T-cell (primary cell): ENCODE measurements at regions not wholly inside any gene's neighbourhood (a gene's known extent, or its start where the extent isn't known, plus 50 kb on each side); places are given as distances from the start of the nearest gene placed in this dataset.

Experiments
- ATAC-seq, 4 experiments: fragments of 200-7000 bp in 3 of 4; fragments of 150-1000 bp in 1 of 4; cut with Tn5 transposase; replicated peaks in 1 of 4; 1 replicate in 3 of 4; 2 replicates in 1 of 4; pipeline ENCODE4 v1.10.0; 2021; ENCODE audit warnings: moderate library complexity in 3 of 4, mild to moderate bottlenecking in 2 of 4, moderate number of reproducible peaks in 1 of 4
- CTCF ChIA-PET, 2 donors: fragments of 300-600 bp; sonication (Branson Sonifier 250); formaldehyde crosslinking; loops; one replicate each; lab custom pipeline; 2022; ENCODE audit warnings: antibody characterized with exemption in 2 of 2; lab: Charles Lee
- POLR2A ChIA-PET, 2 donors: fragments of 300-600 bp; sonication (Branson Sonifier 250); formaldehyde crosslinking; loops; one replicate each; lab custom pipeline; 2022; ENCODE audit warnings: antibody characterized with exemption in 2 of 2; lab: Charles Lee
- DNase-seq, 35 experiments: peaks; one replicate each; pipeline versions ENCODE4 v3.0.0 to v3.0.0-alpha.2; 2013 to 2023
- H3K27ac ChIP-seq: one replicate; pipeline ENCODE4 v1.5.1; 2013; ENCODE audit warnings: low read length
- H3K27me3 ChIP-seq, 2 experiments: replicated peaks in 1 of 2; 1 replicate in 1 of 2; 2 replicates in 1 of 2; pipeline versions ENCODE4 v1.6.1 to v1.7.0; 2013; ENCODE audit warnings: low read length in 1 of 2, mixed read lengths in 1 of 2; ENCODE audit not compliant: control insufficient read depth in 2 of 2, insufficient read depth in 2 of 2; ENCODE audit errors: extremely low read depth in 1 of 2
- H3K36me3 ChIP-seq, 2 donors: 1 replicate in 1 of 2; 2 replicates in 1 of 2; pipeline versions ENCODE4 v1.6.1 to v1.7.0; 2013; ENCODE audit warnings: low read length in 1 of 2; ENCODE audit not compliant: control insufficient read depth in 2 of 2, insufficient read depth in 1 of 2; ENCODE audit errors: extremely low read depth in 1 of 2
- H3K4me1 ChIP-seq, 2 experiments: 1 replicate in 1 of 2; 2 replicates in 1 of 2; pipeline versions ENCODE4 v1.6.1 to v1.7.0; 2013; ENCODE audit warnings: low read length in 2 of 2, mixed read lengths in 1 of 2; ENCODE audit not compliant: insufficient read depth in 2 of 2, control insufficient read depth in 1 of 2; ENCODE audit errors: extremely low read depth in 1 of 2
- H3K4me3 ChIP-seq, 2 donors: 1 replicate in 1 of 2; 2 replicates in 1 of 2; pipeline versions ENCODE4 v1.5.1 to v1.7.0; 2013; ENCODE audit warnings: mild to moderate bottlenecking in 2 of 2, low read length in 1 of 2, moderate library complexity in 1 of 2; ENCODE audit not compliant: control insufficient read depth in 1 of 2; ENCODE audit errors: extremely low read depth in 1 of 2
- H3K9me3 ChIP-seq: 2 replicates; pipeline ENCODE4 v1.7.0; 2013
- H3K27ac Mint-ChIP-seq, 2 donors: one replicate each; pipeline ENCODE4 v1.8.0; 2020 to 2021; ENCODE audit warnings: mild to moderate bottlenecking in 2 of 2, mixed read lengths in 2 of 2
- H3K27me3 Mint-ChIP-seq, 2 donors: one replicate each; pipeline ENCODE4 v1.8.0; 2021 to 2022; ENCODE audit warnings: mixed read lengths in 2 of 2
- H3K36me3 Mint-ChIP-seq: one replicate; pipeline ENCODE4 v1.8.0; 2021; ENCODE audit warnings: mixed read lengths
- H3K4me1 Mint-ChIP-seq, 3 donors: one replicate each; pipeline ENCODE4 v1.8.0; 2020 to 2022; ENCODE audit warnings: mixed read lengths in 3 of 3, mild to moderate bottlenecking in 1 of 3
- H3K4me3 Mint-ChIP-seq, 3 donors: one replicate each; pipeline ENCODE4 v1.8.0; 2020 to 2022; ENCODE audit warnings: mild to moderate bottlenecking in 3 of 3, mixed read lengths in 3 of 3, moderate library complexity in 3 of 3
- H3K9me3 Mint-ChIP-seq, 3 donors: one replicate each; pipeline ENCODE4 v1.8.0; 2020 to 2022; ENCODE audit warnings: mixed read lengths in 3 of 3
- WGBS: methylation state at CpG from one replicate; pipeline ENCODE4 v1.1.5; 2013; ENCODE audit warnings: missing lambda C conversion rate; ENCODE audit not compliant: insufficient coverage; 5-methylcytosine and 5-hydroxymethylcytosine counted together

DNA sequence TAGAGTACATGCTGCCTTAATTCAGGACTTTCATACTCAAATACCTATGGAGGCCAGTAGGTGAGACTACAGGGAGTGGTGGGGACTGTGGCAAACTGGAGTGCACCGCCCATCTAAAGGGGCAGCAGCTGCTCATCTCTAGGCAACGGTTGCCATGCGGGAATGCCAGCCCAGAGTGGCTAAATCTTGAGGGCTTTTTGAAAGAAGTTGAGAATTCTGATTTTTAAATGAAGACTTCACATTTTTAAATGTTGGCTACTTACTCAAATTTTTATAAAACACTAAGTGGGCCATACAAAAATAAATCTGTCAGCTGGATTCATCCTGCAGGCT, 90.8 kb upstream of the PRR23E start:
- Histone ChIP-seq H3K9me3 (no peaks in the 10 kb centered on the region), H3K4me1 (no peaks in the 10 kb centered on the region), H3K4me3 (no peak overlapping the region), H3K27me3 (peaks cover 0 to 21% of the 10 kb centered on the region in 2 experiments), H3K36me3 (no peaks in the 10 kb centered on the region), H3K27ac (no peak overlapping the region)
- ChIA-PET POLR2A (no interaction called here), CTCF (interaction anchor here in 1 of 2 donors (0.6 kb wide), 1 partner anchor 124 kb away, joined by 3 read pairs; no protein-coding TSS in a partner anchor)
- Mint-ChIP-seq H3K4me3 (no peak overlapping the region), H3K27ac (no peak overlapping the region), H3K9me3 (no peaks in the 10 kb centered on the region), H3K36me3 (no peaks in the 10 kb centered on the region), H3K27me3 (peaks cover 6 to 8% of the 10 kb centered on the region in 2 donors), H3K4me1 (no peaks in the 10 kb centered on the region)
- 100% methylated on average over 2 of the region's 3 CpGs for WGBS
- ATAC-seq: no peak
- no peak for DNase-seq

DNA sequence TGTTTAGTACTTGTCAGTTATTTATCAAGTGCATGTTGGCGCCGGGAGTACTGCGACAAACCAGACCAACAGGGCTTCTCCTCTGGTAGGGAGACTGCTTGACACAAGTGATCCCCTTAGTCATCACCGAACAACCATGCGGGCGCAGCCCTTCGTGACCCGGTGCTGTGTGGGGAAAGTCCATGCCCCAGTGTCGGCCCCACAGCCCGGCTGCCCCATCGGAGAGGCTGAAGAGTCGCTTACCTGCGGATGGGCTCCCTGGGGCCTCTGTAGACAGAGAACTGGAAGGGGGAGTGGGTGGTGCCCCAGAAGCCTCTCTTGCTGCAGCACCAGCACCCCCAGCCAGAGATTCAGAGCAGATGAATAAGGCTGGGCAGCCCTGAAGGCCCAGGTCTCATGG, 90.3 kb upstream of the PRR23E start:
- peaks cover 0 to 21% of the 10 kb centered on the region in 2 experiments for H3K27me3 ChIP-seq
- H3K27ac ChIP-seq: no peak overlapping the region
- no peak overlapping the region for H3K4me3 Mint-ChIP-seq
- no peaks in the 10 kb centered on the region for H3K9me3 Mint-ChIP-seq
- ATAC-seq (no peak), DNase-seq (no peak)
- ChIA-PET CTCF (no interaction called here), POLR2A (no interaction called here)
- H3K4me1 ChIP-seq: no peaks in the 10 kb centered on the region
- WGBS: 88% methylated on average over 13 of the region's 13 CpGs
- H3K4me3 ChIP-seq: no peak overlapping the region
- H3K27ac Mint-ChIP-seq: no peak overlapping the region
- no peaks in the 10 kb centered on the region for H3K36me3 ChIP-seq
- H3K27me3 Mint-ChIP-seq: peaks cover 6 to 8% of the 10 kb centered on the region in 2 donors
- no peaks in the 10 kb centered on the region for H3K4me1 Mint-ChIP-seq
- H3K9me3 ChIP-seq: no peaks in the 10 kb centered on the region
- no peaks in the 10 kb centered on the region for H3K36me3 Mint-ChIP-seq

- Mint-ChIP-seq H3K27me3 (peaks cover 6 to 8% of the 10 kb centered on the region in 2 donors), H3K4me1 (no peaks in the 10 kb centered on the region), H3K4me3 (no peak overlapping the region), H3K9me3 (no peaks in the 10 kb centered on the region), H3K36me3 (no peaks in the 10 kb centered on the region), H3K27ac (no peak overlapping the region)
- no peak for DNase-seq
- CTCF ChIA-PET: no interaction called here
- POLR2A ChIA-PET: no interaction called here
- WGBS: 51% methylated on average over 3 of the region's 10 CpGs
- ATAC-seq: no peak
- Histone ChIP-seq H3K36me3 (no peaks in the 10 kb centered on the region), H3K4me1 (no peaks in the 10 kb centered on the region), H3K9me3 (no peaks in the 10 kb centered on the region), H3K27ac (no peak overlapping the region), H3K27me3 (peaks cover 0 to 21% of the 10 kb centered on the region in 2 experiments), H3K4me3 (no peak overlapping the region)
Observed at GRCh38 chr3:127103080-127103479, 89.9 kb upstream of the PRR23E start.

DNA sequence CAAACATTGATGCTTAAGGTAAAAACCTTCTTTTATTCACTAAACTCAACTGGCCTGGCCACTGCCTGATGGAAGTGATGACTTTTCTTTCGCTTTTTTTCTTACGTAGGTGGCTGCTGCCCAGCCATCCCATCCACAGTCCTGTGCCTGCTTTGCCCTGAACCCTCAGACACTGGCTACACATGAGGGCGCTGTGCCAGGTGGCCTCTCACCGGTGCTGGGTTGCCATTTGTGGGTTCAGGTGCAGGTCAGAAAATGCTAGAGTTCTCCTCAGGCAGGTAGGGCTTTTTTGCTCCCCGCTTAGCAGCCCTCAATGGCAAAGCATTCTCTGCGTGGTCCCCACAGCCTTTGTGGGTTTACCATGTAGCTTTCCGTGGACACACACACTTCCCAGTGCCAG, 88.3 kb upstream of the PRR23E start:
- ChIA-PET CTCF (no interaction called here), POLR2A (no interaction called here)

GRCh38 chr3:127105587-127105986, 87.3 kb upstream of the PRR23E start:
- ATAC-seq: no peak
- peaks cover 7 to 11% of the 10 kb centered on the region in 2 donors for H3K27me3 Mint-ChIP-seq
- ChIA-PET POLR2A (no interaction called here), CTCF (no interaction called here)
- Histone ChIP-seq H3K27me3 (peaks cover 0 to 16% of the 10 kb centered on the region in 2 experiments), H3K4me1 (no peaks in the 10 kb centered on the region), H3K27ac (no peak overlapping the region), H3K36me3 (no peaks in the 10 kb centered on the region), H3K4me3 (no peak overlapping the region), H3K9me3 (no peaks in the 10 kb centered on the region)
- H3K36me3 Mint-ChIP-seq: no peaks in the 10 kb centered on the region
- 89% methylated on average over 3 of the region's 4 CpGs for WGBS
- no peaks in the 10 kb centered on the region for H3K4me1 Mint-ChIP-seq
- no peak for DNase-seq
- H3K4me3 Mint-ChIP-seq: no peak overlapping the region
- no peaks in the 10 kb centered on the region for H3K9me3 Mint-ChIP-seq
- no peak overlapping the region for H3K27ac Mint-ChIP-seq

More for the DNA sequence above, 88.3 kb upstream of the PRR23E start:
- DNase-seq (peak in 1 of 35 experiments; percentile 12), ATAC-seq (no peak)
- no peaks in the 10 kb centered on the region for H3K4me1 Mint-ChIP-seq
- H3K36me3 Mint-ChIP-seq: no peaks in the 10 kb centered on the region
- H3K27me3 Mint-ChIP-seq: peaks cover 6 to 8% of the 10 kb centered on the region in 2 donors
- Histone ChIP-seq H3K27me3 (peaks cover 0 to 21% of the 10 kb centered on the region in 2 experiments), H3K27ac (no peak overlapping the region), H3K36me3 (no peaks in the 10 kb centered on the region), H3K9me3 (no peaks in the 10 kb centered on the region), H3K4me3 (no peak overlapping the region), H3K4me1 (no peaks in the 10 kb centered on the region)
- no peaks in the 10 kb centered on the region for H3K9me3 Mint-ChIP-seq
- H3K27ac Mint-ChIP-seq: no peak overlapping the region
- WGBS: 87% methylated on average over 7 of the region's 7 CpGs
- H3K4me3 Mint-ChIP-seq: no peak overlapping the region

DNA sequence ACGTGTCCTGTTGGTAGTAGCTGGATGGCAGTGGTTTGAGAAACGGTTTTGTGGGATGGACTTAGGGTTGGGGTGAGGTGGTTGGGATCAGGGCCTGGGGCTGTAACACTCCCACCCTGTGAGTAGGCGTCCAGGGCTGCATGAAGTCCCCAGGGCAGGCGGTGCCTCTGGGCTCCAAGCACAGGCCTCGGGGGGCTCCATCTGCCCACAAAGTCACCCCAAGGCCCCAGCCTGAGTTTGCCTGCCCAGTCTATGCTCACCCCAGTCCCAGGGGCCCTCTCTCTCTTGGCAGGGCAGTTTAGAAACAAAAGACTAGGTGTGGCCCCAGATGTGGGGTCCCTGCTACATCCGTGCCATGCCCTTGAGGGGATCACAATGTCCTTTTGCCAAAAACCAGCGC, 86.9 kb upstream of the PRR23E start:
- Mint-ChIP-seq H3K36me3 (no peaks in the 10 kb centered on the region), H3K27me3 (peaks cover 3 to 6% of the 10 kb centered on the region in 2 donors), H3K4me1 (no peaks in the 10 kb centered on the region), H3K9me3 (peaks cover 0 to 2% (median 0%) of the 10 kb centered on the region in 3 donors), H3K27ac (no peak overlapping the region), H3K4me3 (no peak overlapping the region)
- H3K36me3 ChIP-seq: no peaks in the 10 kb centered on the region
- WGBS: 70% methylated on average over 5 of the region's 7 CpGs
- H3K27ac ChIP-seq: no peak overlapping the region
- H3K27me3 ChIP-seq: peaks cover 0 to 13% of the 10 kb centered on the region in 2 experiments
- ATAC-seq: no peak
- no peaks in the 10 kb centered on the region for H3K4me1 ChIP-seq
- peak in 1 of 35 experiments; percentile 13 for DNase-seq
- H3K9me3 ChIP-seq: no peaks in the 10 kb centered on the region
- POLR2A ChIA-PET: no interaction called here
- no peak overlapping the region for H3K4me3 ChIP-seq
- CTCF ChIA-PET: no interaction called here

- Histone ChIP-seq H3K36me3 (no peaks in the 10 kb centered on the region), H3K9me3 (no peaks in the 10 kb centered on the region), H3K27ac (no peak overlapping the region), H3K4me3 (no peak overlapping the region), H3K27me3 (peaks cover 0 to 11% of the 10 kb centered on the region in 2 experiments), H3K4me1 (no peaks in the 10 kb centered on the region)
- ATAC-seq: no peak
- Mint-ChIP-seq H3K27ac (no peak overlapping the region), H3K36me3 (no peaks in the 10 kb centered on the region), H3K27me3 (peaks cover 1 to 6% of the 10 kb centered on the region in 2 donors), H3K4me1 (no peaks in the 10 kb centered on the region), H3K9me3 (peaks cover 2 to 6% (median 2%) of the 10 kb centered on the region in 3 donors), H3K4me3 (no peak overlapping the region)
- POLR2A ChIA-PET: no interaction called here
- CTCF ChIA-PET: no interaction called here
- 60% methylated on average over 8 of the region's 9 CpGs for WGBS
- DNase-seq: peak in 1 of 35 experiments; percentile 12
Observed at GRCh38 chr3:127106456-127106855, 86.5 kb upstream of the PRR23E start.
